ENCODE measurements at regions not wholly inside any gene's neighbourhood (a gene's known extent, or its start where the extent isn't known, plus 50 kb on each side); places are given as distances from the start of the nearest gene placed in this dataset.
A peak's percentile ranks its signal among the peaks of the same experiment; 100 is the strongest.
"Not testable (repeated sequence)": the region's sequence is repeated elsewhere in the genome, so short reads cannot be mapped to it uniquely, and the experiment has no call there.

DNA sequence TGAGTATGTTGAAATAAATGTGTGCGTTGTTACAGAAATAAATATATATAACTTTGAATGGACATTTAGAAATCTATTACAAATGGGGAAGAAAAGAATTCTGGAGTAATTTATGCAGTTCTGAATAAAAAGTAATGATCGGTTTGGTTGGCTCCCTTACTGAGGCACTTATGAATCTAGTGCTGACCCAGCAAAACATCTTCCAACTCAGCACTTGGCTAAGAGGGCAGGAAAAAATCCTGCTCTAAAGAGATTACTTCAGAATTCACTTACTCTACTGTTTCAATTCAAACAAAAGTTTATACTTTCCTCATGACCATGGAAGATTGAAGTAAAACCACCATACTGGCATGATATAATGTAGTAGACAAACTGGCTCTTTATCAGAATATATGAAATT lies 123.9 kb upstream of the RXFP1 start:
- no peak for DNase-seq (ENCODE audit: low read depth, low spot score)

DNA sequence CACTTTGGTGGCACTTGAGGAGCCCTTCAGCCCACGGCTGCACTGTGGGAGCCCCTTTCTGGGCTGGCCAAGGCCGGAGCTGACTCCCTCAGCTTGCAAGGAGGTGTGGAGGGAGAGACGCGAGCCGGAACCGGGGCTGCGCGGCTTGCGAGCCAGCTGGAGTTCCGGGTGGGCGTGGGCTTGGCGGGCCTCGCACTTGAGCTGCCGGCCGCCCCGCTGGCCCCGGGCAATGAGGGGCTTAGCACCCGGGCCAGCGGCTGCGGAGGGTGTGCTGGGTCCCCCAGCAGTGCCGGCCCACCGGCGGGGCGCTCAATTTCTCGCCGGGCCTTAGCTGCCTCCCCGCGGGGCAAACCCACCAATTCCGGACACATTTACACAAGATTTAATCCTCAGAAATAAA lies 113.7 kb upstream of the RXFP1 start:
- DNase-seq (ENCODE audit: low read depth, low spot score): not testable (repeated sequence)

DNA sequence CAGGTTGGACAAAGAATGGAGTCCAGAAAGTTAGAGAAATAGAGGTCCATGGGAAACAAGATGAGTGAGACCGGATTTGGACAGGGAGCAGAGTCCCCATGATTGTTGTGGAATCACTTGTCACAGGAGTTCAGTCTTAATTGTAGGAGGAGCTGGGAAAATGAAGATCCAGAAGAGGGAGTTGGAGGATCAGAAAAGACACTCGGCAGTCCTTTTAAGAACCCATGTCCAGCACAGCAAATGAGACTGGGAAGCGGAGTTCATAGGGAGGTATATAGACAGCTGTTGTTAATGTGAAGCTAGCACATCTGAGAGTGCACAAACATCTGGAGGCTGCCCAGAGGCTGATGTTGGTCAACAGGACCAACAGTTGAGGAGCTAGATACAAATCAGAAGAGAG lies 111.4 kb upstream of the RXFP1 start:
- DNase-seq (ENCODE audit: low read depth, low spot score): peak; percentile 3

DNA sequence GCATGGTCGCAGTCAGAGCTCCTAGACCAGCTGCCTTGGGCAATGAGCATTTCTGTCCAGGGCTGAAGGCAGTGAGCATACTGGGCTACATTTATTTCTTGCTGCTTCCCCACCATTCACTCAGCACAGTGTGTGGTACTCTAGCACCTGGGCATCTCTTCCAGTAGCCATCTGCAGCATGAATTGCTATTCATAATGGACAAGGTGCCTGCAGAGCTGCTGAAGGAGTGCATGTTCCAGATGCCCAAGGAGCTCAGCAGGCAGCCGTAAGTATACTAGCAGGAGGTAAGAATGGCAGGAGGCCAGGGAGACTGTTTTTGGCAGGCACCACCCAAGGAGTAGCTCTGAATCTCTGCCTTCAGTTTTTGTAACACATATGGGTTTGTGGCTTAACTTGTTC lies 110.4 kb upstream of the RXFP1 start:
- DNase-seq (ENCODE audit: low read depth, low spot score): no peak

DNA sequence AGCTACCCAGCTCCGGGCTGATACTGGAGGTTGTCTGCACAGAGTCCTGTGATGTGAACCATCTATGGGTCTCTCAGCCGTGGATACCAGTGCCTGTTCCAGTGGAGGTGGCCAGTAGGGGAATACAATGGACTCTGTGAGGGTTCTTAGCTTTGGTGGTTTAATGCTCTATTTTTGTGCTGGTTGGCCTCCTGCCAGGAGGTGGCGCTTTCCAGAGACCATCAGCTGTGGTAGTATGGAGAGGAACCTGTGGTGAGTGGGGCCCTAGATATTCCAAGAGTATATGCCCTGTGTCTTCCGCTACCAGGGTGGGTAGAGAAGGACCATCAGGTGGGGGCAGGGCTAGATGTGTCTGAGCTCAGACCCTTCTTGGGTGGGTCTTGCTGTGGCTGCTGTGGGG lies 103.0 kb upstream of the RXFP1 start:
- DNase-seq (ENCODE audit: low read depth, low spot score): peak; percentile 9

DNA sequence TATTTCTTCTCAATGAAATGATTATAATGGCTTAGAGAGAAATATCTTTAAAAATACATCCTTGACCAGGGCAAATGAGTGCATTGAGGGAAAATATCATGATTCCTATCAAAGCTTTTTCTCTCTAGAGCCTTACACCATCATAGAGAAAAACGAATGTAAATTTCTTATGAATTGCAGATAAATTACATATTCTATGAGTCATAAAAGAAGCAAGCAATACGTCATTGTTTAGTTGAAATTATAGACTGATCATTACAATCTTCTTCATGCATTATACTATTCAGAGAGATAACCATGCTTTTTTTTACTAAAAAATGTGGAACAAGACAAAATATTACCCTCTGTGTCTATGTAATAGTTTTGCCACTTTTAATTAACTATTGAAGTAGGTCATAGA lies 100.9 kb upstream of the RXFP1 start:
- DNase-seq (ENCODE audit: low read depth, low spot score): no peak

DNA sequence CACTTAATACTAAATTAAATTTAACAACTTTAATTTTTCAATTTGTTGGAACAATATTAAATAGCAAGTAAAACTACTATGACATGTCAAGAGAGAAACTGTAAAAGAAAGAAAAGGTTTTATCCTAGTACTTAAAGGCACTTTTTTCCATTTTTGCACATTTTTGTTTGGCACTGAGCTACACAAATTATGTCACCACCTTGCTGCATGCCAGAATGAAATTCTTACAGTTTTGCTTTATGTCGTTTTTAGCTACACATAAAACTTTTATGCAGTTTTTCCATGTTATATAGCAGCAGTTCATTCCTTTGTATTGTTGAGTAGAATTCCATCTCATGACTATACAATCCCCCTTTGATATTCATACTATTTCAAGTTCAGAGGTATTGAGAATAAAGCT lies 99.1 kb upstream of the RXFP1 start:
- DNase-seq (ENCODE audit: low read depth, low spot score): no peak

DNA sequence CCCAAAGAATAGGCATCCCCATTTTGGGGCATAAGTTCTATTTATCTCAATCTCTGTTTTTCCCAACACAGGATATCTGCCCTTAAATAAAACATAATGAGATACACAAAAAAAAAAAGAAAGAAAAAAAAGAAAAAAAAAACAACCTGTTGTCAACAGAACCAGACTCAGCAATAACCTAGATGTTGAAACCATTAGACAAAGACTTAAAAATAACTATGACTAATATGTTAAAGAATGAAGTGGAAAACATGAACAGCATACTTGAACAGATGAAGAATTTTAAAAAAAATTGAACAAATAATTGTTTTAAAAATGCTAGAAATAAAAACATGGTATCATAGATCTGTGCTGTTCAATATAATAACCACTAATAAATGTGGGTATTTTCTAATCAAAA lies 93.4 kb upstream of the RXFP1 start:
- DNase-seq (ENCODE audit: low read depth, low spot score): no peak

DNA sequence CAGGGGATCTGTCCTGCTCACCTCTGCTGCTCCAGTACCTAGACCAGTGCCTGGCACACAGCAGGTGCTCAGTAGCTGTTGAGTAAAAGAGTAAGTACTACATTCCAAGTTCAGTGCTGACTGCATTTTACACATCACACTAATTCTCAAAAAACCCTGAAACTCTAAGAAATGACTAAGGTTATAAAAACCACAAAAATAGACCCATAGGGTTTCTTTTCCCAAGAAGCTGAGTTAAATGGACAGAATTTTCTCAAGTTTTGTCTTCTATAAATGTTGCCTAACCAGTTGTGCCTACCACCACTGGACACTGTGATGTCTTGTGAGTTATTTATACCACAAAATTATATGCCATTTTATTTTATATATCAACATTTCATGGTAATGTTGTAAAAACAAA lies 78.9 kb upstream of the RXFP1 start:
- no peak for DNase-seq (ENCODE audit: low read depth, low spot score)

DNA sequence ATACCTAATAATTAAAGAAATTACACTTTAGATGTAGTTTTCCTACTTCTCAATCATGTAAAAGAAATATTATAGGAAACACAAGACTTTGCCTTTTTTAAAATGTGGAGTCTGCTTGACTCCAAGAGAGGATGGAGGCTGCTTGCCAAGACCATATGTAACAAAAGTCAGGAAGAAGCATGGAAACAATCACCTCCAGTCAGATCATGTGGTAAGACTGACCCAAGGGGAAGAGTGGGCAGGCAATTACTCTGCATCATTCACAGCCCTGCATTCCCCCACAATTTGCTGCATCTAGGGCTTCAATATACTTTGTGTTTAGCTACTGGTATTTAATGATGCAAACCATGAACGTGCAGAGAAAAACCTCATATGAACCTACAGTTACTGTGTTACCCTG lies 78.0 kb upstream of the RXFP1 start:
- DNase-seq (ENCODE audit: low read depth, low spot score): no peak

DNA sequence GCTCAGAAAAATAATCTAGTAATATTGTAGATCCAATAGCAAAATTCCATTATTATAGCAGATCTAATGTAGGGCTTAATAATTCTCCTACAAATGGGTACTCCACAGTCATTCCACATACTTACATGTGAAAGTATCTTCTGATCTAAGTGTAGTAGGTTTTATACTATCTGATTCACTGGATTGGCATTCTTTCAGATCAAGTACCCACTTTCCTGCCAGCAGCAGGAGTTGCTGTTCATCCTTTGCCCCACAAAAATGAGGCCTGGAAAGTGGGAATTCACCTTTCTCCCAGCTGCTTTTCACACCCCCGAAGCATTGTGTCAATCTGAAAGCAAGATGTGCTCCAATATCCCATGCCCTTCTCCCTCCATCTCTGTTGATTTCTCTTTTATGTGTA lies 77.1 kb upstream of the RXFP1 start:
- DNase-seq (ENCODE audit: low read depth, low spot score): no peak

DNA sequence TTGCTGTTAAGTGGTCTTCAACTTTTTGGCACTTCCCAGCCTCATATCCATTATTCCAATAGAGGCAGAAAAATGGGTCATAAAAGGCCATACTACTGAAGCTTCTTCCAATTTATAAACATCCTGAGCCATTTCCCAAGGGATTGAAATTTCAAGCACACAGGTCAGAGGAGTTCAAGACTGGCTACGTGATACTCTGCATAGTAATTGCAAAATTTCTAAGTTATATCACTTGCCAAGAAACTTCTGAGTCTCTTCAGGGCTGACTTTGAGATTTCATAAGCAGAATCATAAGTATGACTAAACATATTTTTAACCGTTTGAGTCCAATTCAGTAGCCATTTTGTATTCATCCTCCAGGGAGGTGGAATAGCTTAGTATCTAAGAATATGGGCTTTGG lies 75.6 kb upstream of the RXFP1 start:
- DNase-seq (ENCODE audit: low read depth, low spot score): no peak

DNA sequence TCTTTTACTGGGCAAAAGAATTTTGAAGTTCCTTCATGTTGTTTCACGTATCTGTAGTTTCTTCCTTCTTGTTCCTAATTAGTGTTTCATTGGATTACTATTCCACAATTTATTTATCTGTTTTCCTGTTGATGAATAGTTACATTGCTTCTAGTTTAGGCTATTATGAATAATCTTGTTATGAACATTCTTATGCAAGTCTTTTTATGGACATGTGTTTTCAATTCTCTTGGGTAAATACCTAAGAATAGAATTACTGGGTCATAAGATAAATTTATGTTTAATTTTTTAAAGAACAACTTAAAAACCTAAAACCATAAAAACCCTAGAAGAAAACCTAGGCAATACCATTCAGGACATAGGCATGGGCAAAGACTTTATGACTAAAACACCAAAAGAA lies 70.9 kb upstream of the RXFP1 start:
- DNase-seq (ENCODE audit: low read depth, low spot score): no peak

DNA sequence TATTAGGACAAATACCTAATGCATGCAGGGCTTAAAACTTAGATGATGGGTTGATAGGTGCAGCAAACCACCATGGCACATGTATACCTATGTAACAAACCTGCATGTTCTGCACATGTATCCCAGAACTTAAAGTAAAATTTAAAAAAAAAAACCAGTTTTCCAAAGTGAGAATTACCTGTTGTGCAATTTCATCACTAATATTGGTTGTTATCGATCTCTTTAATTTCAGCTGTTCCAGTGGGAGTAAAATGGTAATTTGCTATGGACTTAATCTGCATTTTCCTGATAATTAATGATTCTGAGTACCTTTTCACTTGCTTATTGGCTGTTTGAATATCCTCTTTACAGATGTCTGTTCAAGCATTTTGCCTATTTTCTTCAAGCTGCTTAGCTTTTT lies 69.6 kb upstream of the RXFP1 start:
- DNase-seq (ENCODE audit: low read depth, low spot score): not testable (repeated sequence)

DNA sequence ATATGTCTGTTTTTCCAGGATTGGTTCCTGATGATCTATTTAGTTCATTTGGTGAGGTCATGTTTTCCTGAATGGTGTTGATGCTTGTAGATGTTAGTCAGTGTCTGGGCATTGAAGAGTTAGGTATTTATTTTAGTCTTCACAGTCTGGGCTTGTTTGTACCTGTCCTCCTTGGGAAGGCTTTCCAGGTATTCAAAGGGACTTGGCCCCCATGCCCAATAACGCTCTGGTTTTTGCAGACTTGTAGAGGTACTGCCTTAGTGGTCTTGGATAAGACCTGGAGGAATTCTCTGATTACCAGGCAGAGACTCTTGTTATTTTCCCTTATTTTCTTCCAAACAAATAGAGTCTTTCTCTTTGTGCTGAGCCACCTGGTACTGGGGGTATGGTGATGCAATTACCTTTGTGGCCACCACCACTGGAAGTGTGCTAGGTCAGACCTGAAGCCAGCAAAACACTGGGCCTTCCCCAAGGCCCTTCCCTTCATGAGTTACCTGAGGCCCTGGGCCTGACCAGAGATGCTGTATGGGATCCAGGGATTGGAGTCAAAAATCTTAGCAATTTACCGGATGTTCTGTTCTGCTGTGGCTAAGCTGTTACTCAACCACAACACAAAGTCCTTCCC lies 63.3 kb upstream of the RXFP1 start:
- DNase-seq (ENCODE audit: low read depth, low spot score): no peak

DNA sequence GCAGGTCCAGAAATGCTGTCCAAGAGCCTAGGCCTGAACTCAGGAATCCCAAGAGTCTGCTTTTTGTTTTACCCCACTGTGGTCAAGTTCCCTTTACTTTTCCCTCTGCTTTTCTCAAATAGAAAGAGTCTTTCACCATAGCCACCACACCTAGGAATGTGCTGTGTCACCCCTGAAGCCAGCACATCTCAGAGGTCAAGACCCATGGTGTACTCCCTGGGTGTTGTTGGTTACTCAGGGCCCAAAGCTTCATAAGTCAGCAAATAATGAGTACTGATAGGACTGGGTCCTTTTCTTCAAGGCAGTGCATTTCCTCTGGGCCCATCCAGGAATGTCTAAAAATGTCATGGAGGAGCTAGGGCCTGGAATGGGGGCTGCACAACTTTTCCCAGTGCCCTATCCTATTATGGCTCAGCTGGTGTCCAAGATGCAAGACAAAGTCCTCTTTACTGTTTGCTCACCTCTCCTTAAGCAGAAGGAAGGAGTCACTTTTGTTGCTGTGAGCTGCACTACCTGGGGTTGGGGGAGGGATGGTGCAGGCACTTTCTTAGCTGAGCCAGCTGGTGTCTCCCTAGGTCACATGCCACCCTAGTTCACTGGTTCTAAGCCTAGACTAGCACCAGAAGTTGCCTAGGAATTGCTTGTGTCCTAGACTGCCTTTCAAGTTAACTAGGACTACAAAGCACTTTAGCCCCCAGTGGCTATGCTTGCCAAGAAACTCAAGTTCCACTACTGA lies 62.4 kb upstream of the RXFP1 start:
- peak; percentile 4 for DNase-seq (ENCODE audit: low read depth, low spot score)

DNA sequence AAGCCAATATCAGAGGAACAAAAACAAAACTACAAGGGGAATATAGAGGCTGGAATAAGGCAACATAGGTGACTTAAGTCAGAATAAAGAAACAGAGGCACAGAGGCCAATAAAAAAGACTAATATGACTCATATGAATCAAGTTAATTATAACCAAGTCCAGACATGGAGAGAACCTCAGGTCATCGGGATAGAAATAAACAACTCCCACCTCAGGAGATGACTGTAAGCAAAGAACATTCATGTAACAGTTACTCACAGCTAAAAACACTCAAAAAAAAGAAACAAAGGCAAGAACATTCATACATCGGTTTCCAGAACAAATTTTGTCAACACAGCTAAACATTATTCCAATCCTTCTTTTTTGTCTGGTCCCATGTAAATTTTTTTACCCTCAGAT lies 60.3 kb upstream of the RXFP1 start:
- no peak for DNase-seq (ENCODE audit: low read depth, low spot score)

DNA sequence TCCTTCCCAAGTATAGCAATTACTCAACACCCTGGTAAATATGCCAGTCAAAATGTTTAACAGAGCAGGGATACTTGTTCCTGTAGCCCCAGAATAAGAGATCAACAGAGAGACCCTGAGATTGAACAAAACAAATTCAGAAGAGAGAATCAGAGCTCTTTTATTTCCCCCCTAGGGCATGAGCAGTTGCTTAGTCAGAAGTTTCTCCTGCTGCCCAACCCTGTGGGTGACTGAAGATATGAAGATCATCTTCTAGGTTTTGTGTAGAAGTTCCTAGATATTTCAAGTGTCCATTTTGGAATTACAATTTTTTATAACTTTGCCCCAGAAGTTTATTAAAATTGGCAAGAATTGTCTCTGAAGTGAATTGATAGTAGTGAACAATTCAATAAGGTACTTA lies 59.1 kb upstream of the RXFP1 start:
- no peak for DNase-seq (ENCODE audit: low read depth, low spot score)

All from ELF-1 (cell line).